ENCODE measurements at regions not wholly inside any gene's neighbourhood (a gene's known extent, or its start where the extent isn't known, plus 50 kb on each side); places are given as distances from the start of the nearest gene placed in this dataset.

- TF ChIP-seq CTCF (IDR thresholded peaks at IDR 0.05) (no peak), POLR2A (IDR thresholded peaks at IDR 0.05) (no peak), EP300 (IDR thresholded peaks at IDR 0.05) (no peak)
These were observed 674.5 kb downstream of the BRD1 start for GRCh38 chr22:49152939-49153770.

Data from tibial nerve (tissue), 4 donors.